GM21390 (cell line): ENCODE measurements at regions not wholly inside any gene's neighbourhood (a gene's known extent, or its start where the extent isn't known, plus 50 kb on each side); places are given as distances from the start of the nearest gene placed in this dataset.
"Not testable (repeated sequence)": the region's sequence is repeated elsewhere in the genome, so short reads cannot be mapped to it uniquely, and the experiment has no call there.

Source experiments
- ATAC-seq: cut with Tn5 transposase; IDR thresholded peaks from one replicate; pipeline ENCODE4 v1.9.1; 2021; ENCODE audit not compliant: unreplicated experiment

GRCh38 chr9:126166291-126166690, 160.3 kb upstream of the MVB12B start:
- ATAC-seq, result no peak

- no peak for ATAC-seq
Measured at GRCh38 chr9:126166866-126167265, 159.8 kb upstream of the MVB12B start.

- no peak for ATAC-seq
Measured at GRCh38 chr9:126169736-126170135, 156.9 kb upstream of the MVB12B start.

- ATAC-seq, result no peak
Measured at GRCh38 chr9:126170286-126170823, 156.3 kb upstream of the MVB12B start.

- ATAC-seq, result no peak
Measured at GRCh38 chr9:126171641-126172040, 155.0 kb upstream of the MVB12B start.

GRCh38 chr9:126173401-126173800, 153.2 kb upstream of the MVB12B start:
- no peak for ATAC-seq

- no peak for ATAC-seq
Measured at GRCh38 chr9:126173929-126174328, 152.7 kb upstream of the MVB12B start.

GRCh38 chr9:126183266-126183665, 143.4 kb upstream of the MVB12B start:
- no peak for ATAC-seq

- not testable (repeated sequence) for ATAC-seq
Measured at GRCh38 chr9:126190994-126191393, 135.6 kb upstream of the MVB12B start.

GRCh38 chr9:126198854-126199253, 127.8 kb upstream of the MVB12B start:
- no peak for ATAC-seq

GRCh38 chr9:126203313-126203712, 123.3 kb upstream of the MVB12B start:
- no peak for ATAC-seq

GRCh38 chr9:126204197-126204596, 122.4 kb upstream of the MVB12B start:
- ATAC-seq, result no peak

GRCh38 chr9:126204708-126205225, 121.9 kb upstream of the MVB12B start:
- no peak for ATAC-seq

- ATAC-seq, result no peak
Measured at GRCh38 chr9:126205265-126205664, 121.4 kb upstream of the MVB12B start.

- ATAC-seq, result no peak
Measured at GRCh38 chr9:126205845-126206498, 120.7 kb upstream of the MVB12B start.

GRCh38 chr9:126207256-126207655, 119.4 kb upstream of the MVB12B start:
- ATAC-seq, result no peak

- no peak for ATAC-seq
Measured at GRCh38 chr9:126208216-126208758, 118.3 kb upstream of the MVB12B start.

- no peak for ATAC-seq
Measured at GRCh38 chr9:126211441-126212074, 115.1 kb upstream of the MVB12B start.

- no peak for ATAC-seq
Measured at GRCh38 chr9:126215486-126215885, 111.1 kb upstream of the MVB12B start.

GRCh38 chr9:126216826-126217225, 109.8 kb upstream of the MVB12B start:
- no peak for ATAC-seq

GRCh38 chr9:126217250-126217653, 109.4 kb upstream of the MVB12B start:
- no peak for ATAC-seq

- ATAC-seq, result no peak
Measured at GRCh38 chr9:126217797-126218196, 108.8 kb upstream of the MVB12B start.
